ENCODE measurements at regions not wholly inside any gene's neighbourhood (a gene's known extent, or its start where the extent isn't known, plus 50 kb on each side); places are given as distances from the start of the nearest gene placed in this dataset.
"Not testable (repeated sequence)": the region's sequence is repeated elsewhere in the genome, so short reads cannot be mapped to it uniquely, and the experiment has no call there.

- not testable (repeated sequence) for TF ChIP-seq CTCF (IDR thresholded peaks at IDR 0.05); POLR2A (IDR thresholded peaks at IDR 0.05); EP300 (IDR thresholded peaks at IDR 0.05; ENCODE audit: low read depth); POLR2AphosphoS5 (IDR thresholded peaks at IDR 0.05)
Measured at GRCh38 chr2:224148058-224148457, 109.0 kb upstream of the SERPINE2 start.

Measured in transverse colon (tissue), 4 donors.